DOHH2 (cell line): ENCODE measurements at regions not wholly inside any gene's neighbourhood (a gene's known extent, or its start where the extent isn't known, plus 50 kb on each side); places are given as distances from the start of the nearest gene placed in this dataset.

Source experiments
- EZH2phosphoT487 ChIP-seq: fragments of 200-600 bp; sonication (generic); IDR thresholded peaks from 2 replicates; pipeline ENCODE4 v1.6.1; 2017; ENCODE audit warnings: borderline replicate concordance, mild to moderate bottlenecking, antibody characterized with exemption, low read length, moderate library complexity, mixed read lengths
- TF ChIP-seq, protein P1 (sequence below): fragments of 200-600 bp; sonication (generic); IDR thresholded peaks from one replicate; pipeline ENCODE4 v1.5.1; 2014; ENCODE audit warnings: antibody characterized with exemption, mild to moderate bottlenecking, low read depth, low read length; ENCODE audit not compliant: poor library complexity, severe bottlenecking

DNA sequence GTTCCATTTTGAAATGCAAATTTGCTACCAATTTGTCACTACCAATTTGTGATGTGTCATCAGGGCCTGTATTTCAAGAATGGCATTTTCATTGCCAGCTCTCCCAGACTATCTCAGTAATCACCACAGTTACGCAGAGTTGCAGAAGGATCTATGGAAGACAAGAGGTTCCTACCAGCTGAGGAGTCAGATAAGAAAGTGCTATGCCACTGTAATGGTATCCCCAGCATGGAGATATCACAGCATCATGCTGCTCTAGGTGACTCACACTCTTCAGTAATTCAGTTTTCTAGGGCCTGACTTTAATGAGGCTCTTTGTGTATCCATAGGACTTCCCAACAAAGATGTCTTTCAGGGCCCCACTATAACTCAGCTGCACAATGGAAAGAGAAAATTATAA is 490.3 kb downstream of the ARHGEF28 start:
- TF ChIP-seq, protein P1, sequence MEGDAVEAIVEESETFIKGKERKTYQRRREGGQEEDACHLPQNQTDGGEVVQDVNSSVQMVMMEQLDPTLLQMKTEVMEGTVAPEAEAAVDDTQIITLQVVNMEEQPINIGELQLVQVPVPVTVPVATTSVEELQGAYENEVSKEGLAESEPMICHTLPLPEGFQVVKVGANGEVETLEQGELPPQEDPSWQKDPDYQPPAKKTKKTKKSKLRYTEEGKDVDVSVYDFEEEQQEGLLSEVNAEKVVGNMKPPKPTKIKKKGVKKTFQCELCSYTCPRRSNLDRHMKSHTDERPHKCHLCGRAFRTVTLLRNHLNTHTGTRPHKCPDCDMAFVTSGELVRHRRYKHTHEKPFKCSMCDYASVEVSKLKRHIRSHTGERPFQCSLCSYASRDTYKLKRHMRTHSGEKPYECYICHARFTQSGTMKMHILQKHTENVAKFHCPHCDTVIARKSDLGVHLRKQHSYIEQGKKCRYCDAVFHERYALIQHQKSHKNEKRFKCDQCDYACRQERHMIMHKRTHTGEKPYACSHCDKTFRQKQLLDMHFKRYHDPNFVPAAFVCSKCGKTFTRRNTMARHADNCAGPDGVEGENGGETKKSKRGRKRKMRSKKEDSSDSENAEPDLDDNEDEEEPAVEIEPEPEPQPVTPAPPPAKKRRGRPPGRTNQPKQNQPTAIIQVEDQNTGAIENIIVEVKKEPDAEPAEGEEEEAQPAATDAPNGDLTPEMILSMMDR: no peak
- no peak for TF ChIP-seq EZH2phosphoT487
